Transverse colon (tissue), 4 donors: ENCODE measurements at regions not wholly inside any gene's neighbourhood (a gene's known extent, or its start where the extent isn't known, plus 50 kb on each side); places are given as distances from the start of the nearest gene placed in this dataset.

Experiments used
- CTCF ChIP-seq, 5 experiments: fragments of 200-600 bp in 3 of 5; fragments of 450-650 bp in 2 of 5; sonication (generic) in 3 of 5; IDR thresholded peaks; 1 replicate in 2 of 5; 2 replicates in 3 of 5; pipeline ENCODE4 v1.5.1; 2016 to 2017; ENCODE audit warnings: antibody characterized with exemption in 5 of 5, inconsistent platforms in 3 of 5, mild to moderate bottlenecking in 2 of 5, moderate library complexity in 1 of 5
- EP300 ChIP-seq: sonication (generic); formaldehyde crosslinking; IDR thresholded peaks from one replicate; pipeline ENCODE4 v1.6.1; 2017; ENCODE audit warnings: antibody characterized with exemption, low read depth
- POLR2A ChIP-seq: fragments of 450-650 bp; IDR thresholded peaks from one replicate; pipeline ENCODE4 v1.6.1; 2016; ENCODE audit warnings: antibody characterized with exemption, mild to moderate bottlenecking, moderate library complexity
- POLR2AphosphoS5 ChIP-seq, 3 donors: sonication (generic); formaldehyde crosslinking; IDR thresholded peaks; one replicate each; pipeline ENCODE4 v1.6.1; 2016; ENCODE audit warnings: antibody characterized with exemption in 3 of 3

- TF ChIP-seq CTCF (IDR thresholded peaks at IDR 0.05) = no peak
- TF ChIP-seq POLR2A = no peak
- no peak for TF ChIP-seq POLR2AphosphoS5 (IDR thresholded peaks at IDR 0.05)
- no peak for TF ChIP-seq EP300
These were observed 287.7 kb upstream of the EMCN start for GRCh38 chr4:100805538-100805937.
